Heart left ventricle (tissue), 16 donors: ENCODE measurements at regions not wholly inside any gene's neighbourhood (a gene's known extent, or its start where the extent isn't known, plus 50 kb on each side); places are given as distances from the start of the nearest gene placed in this dataset.
A peak's percentile ranks its signal among the peaks of the same experiment; 100 is the strongest.

Experiments
- ATAC-seq, 4 donors: fragments of 200-7000 bp; cut with Tn5 transposase; one replicate each; pipeline ENCODE4 v1.9.1; 2020 to 2022; ENCODE audit warnings: moderate library complexity in 4 of 4, mild to moderate bottlenecking in 3 of 4, moderate number of reproducible peaks in 1 of 4
- DNase-seq, 5 donors: peaks; one replicate each; pipeline ENCODE4 v3.0.0-alpha.2; 2020
- H3K27ac ChIP-seq, 12 donors: fragments of 200-600 bp; sonication (generic) in 4 of 12; one replicate each; pipeline versions ENCODE4 v1.5.0 to v1.8.0; 2016 to 2022; ENCODE audit warnings: mild to moderate bottlenecking in 2 of 12
- H3K27me3 ChIP-seq, 9 donors: fragments of 200-600 bp; sonication (generic) in 2 of 9; one replicate each; pipeline versions ENCODE4 v1.5.1 to v1.8.0; 2016 to 2022; ENCODE audit warnings: mild to moderate bottlenecking in 3 of 9
- H3K36me3 ChIP-seq, 9 donors: fragments of 200-600 bp; sonication (generic) in 2 of 9; one replicate each; pipeline versions ENCODE4 v1.5.0 to v1.8.0; 2018 to 2022; ENCODE audit warnings: mild to moderate bottlenecking in 2 of 9
- H3K4me1 ChIP-seq, 12 donors: fragments of 200-600 bp; sonication (generic) in 4 of 12; one replicate each; pipeline versions ENCODE4 v1.5.0 to v1.8.0; 2016 to 2022; ENCODE audit warnings: mild to moderate bottlenecking in 3 of 12
- H3K4me3 ChIP-seq, 12 donors: fragments of 200-600 bp; sonication (generic) in 4 of 12; one replicate each; pipeline versions ENCODE4 v1.5.0 to v1.8.0; 2017 to 2022; ENCODE audit warnings: mild to moderate bottlenecking in 9 of 12, moderate library complexity in 4 of 12
- H3K9me3 ChIP-seq, 12 donors: fragments of 200-600 bp; sonication (generic) in 4 of 12; one replicate each; pipeline versions ENCODE4 v1.5.0 to v1.8.0; 2016 to 2022; ENCODE audit warnings: mild to moderate bottlenecking in 1 of 12
- POLR2A ChIP-seq, 2 donors: fragments of 450-650 bp; IDR thresholded peaks; one replicate each; pipeline ENCODE4 v1.6.1; 2017; ENCODE audit warnings: antibody characterized with exemption in 2 of 2, mild to moderate bottlenecking in 2 of 2, moderate library complexity in 2 of 2
- WGBS, 4 donors: extraction: QIAGEN DNeasy Blood & Tissue Kit in 2 of 4; methylation state at CpG; one replicate each; pipeline versions ENCODE4 v1.1.5 to v1.1.7; 2013 to 2018; 5-methylcytosine and 5-hydroxymethylcytosine counted together
- intact Hi-C, 10 donors: fragments of 100-400 bp; cut with DNase I; formaldehyde crosslinking; loops; one replicate each; pipeline versions ENCODE4 v1.11.1 to v1.14.2; 2022
- TF ChIP-seq, protein P1 (sequence below), 12 donors: fragments of 200-600 bp; sonication (generic) in 4 of 12; IDR thresholded peaks; one replicate each; pipeline versions ENCODE4 v1.5.0 to v1.8.0; 2018 to 2022; ENCODE audit warnings: antibody characterized with exemption in 12 of 12, mild to moderate bottlenecking in 5 of 12
- donor health status: ischemic (EF 13 %, LVEDD 7.1; RV severe dilation, severe dysfunction).
- donor health status: healthy with polysubstance abuse.
- donor health status: DM: no; HTN: yes; CAD: no.
- donor health status: DM: no; HTN: no; CAD: no.
- donor health status: ischemic (EF 25% LVEDD 6.9; RV normal size, moderate dysfunction).
- donor health status: ischemic (EF 25% LVEDD 5.7; RV mildly dilated, moderate dysfunction).
- donor health status: healthy.
- donor health status: DM: yes; HTN: yes; CAD: no.
- donor health status: ischemic (EF 35%, LVEDD 5.7; RV mildly dilated, moderate dysfunction).
- donor health status: nonischemic (EF 11% LVEDD 7.7; RV severe dilation, severe dysfunction).
- donor health status: DM: yes; HTN: yes; CAD: no.
- donor health status: PGD.
- donor health status: ischemic (EF 29% LVEDD 5.4; RV normal size, mild dysfunction).
- donor health status: nonischemic (EF 23%, LVEDD 6.1; RV moderate dilation, normal function).

DNA sequence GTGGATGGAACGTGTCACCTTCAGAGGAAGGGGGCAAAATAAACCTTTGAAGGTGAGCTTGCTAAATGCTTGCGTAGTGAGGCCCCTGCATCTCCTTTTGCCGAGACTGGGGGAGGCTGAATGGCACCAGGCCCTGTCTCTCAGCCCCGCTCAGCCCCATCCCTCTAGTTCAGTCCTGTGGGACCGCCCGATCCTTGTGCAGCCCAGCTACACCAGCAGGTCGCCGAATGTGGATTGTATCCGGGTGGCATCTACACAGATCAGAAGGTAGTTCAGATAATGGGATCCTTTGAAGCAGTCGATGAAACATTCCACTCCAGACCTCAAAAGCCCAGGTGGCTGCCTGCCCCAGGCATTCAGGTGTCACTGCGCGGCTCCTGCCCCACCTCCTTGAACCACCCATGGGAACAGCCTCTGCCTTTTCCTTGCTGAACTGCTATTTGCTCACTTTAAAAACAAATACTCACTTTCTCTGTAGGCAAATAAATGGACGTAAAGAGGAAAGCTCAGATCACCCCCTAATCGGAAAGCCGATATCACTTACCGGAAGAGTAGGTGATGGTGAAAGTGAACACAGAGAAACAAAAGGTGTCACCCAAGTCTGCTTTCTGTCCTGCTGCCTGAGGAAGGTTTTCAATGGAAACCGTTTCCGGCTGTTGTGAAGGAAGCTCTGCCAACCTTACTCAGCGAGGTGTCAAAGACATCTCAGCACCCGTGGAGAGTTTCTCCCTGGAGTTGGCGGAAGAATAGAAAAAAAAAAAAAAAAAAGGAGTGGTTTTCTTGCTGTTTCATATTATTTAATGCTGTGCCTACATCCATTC lies 100.3 kb upstream of the NCOR2 start:
- Histone ChIP-seq H3K27me3 (no peaks in the 10 kb centered on the region), H3K27ac (no peak overlapping the region), H3K4me3 (no peak overlapping the region), H3K4me1 (peaks cover 0 to 29% (median 5%) of the 10 kb centered on the region in 12 donors), H3K9me3 (peaks cover 0 to 15% (median 9%) of the 10 kb centered on the region in 12 donors), H3K36me3 (no peaks in the 10 kb centered on the region)
- 64 to 74% (median 73%) methylated on average over 21 of the region's 21 CpGs for WGBS, 4 donors
- no peak for TF ChIP-seq POLR2A (IDR thresholded peaks at IDR 0.05)
- TF ChIP-seq, protein P1, sequence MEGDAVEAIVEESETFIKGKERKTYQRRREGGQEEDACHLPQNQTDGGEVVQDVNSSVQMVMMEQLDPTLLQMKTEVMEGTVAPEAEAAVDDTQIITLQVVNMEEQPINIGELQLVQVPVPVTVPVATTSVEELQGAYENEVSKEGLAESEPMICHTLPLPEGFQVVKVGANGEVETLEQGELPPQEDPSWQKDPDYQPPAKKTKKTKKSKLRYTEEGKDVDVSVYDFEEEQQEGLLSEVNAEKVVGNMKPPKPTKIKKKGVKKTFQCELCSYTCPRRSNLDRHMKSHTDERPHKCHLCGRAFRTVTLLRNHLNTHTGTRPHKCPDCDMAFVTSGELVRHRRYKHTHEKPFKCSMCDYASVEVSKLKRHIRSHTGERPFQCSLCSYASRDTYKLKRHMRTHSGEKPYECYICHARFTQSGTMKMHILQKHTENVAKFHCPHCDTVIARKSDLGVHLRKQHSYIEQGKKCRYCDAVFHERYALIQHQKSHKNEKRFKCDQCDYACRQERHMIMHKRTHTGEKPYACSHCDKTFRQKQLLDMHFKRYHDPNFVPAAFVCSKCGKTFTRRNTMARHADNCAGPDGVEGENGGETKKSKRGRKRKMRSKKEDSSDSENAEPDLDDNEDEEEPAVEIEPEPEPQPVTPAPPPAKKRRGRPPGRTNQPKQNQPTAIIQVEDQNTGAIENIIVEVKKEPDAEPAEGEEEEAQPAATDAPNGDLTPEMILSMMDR (IDR thresholded peaks at IDR 0.05) = no peak
- ATAC-seq = peak in 2 of 4 donors; percentile 21 to 53
- intact Hi-C loops = no loop called here
- DNase-seq = no peak

DNA sequence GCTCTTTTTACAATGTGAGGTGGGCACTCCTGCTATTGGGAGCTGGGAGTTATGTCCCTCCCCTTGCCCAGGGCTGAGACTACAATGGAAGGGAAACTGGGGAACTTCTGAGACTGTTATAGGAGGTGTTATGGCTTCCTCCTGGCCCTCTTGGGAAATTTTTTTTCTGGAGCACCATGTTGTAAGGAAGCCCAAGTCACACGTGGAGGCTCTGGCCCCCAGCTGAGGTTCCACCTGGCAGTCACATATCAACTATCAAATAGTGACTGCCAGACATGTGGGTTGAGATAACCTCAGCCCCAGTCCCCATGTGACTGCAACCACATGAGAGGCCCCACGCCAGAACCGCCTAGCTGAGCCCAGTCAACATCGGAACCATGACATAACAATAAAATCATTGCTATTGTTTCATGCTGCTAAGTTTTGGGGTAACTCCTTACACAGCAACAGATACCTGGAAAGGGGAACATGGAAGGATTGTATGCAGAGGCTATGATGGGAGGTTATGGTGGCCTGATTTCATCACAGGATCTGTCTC lies 99.4 kb upstream of the NCOR2 start:
- no peak overlapping the region for H3K27ac ChIP-seq
- H3K4me3 ChIP-seq = no peak overlapping the region
- TF ChIP-seq POLR2A (IDR thresholded peaks at IDR 0.05) = no peak
- TF ChIP-seq, protein P1 (IDR thresholded peaks at IDR 0.05) = no peak
- intact Hi-C loops = no loop called here
- ATAC-seq (no peak), DNase-seq (no peak)
- no peaks in the 10 kb centered on the region for H3K27me3 ChIP-seq
- H3K4me1 ChIP-seq = peaks cover 0 to 29% (median 5%) of the 10 kb centered on the region in 12 donors
- peaks cover 0 to 15% (median 9%) of the 10 kb centered on the region in 12 donors for H3K9me3 ChIP-seq
- 89 to 92% (median 90%) methylated on average over 4 of the region's 4 CpGs for WGBS, 4 donors
- H3K36me3 ChIP-seq = no peaks in the 10 kb centered on the region

DNA sequence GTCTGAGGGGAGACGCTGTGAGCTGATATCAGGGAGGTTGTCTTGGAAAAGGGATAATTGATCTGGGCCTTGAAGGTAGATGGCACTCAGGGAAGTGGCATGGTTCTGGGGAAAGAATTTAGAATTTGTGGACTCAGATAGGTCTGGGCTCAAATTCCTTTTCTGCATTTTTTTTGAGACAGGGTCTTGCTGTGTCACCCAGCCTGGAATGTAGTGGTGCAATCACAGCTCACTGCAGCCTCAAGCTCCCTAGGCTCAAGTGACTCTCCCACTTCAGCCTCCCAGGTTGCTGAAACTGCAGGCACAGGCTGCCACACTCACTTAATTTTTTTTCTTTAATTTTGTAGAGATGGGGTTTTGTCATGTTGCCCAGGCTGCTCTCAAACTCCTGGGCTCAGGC lies 98.1 kb upstream of the NCOR2 start:
- H3K27ac ChIP-seq = no peak overlapping the region
- intact Hi-C loops = no loop called here
- H3K4me1 ChIP-seq = peaks cover 0 to 29% (median 5%) of the 10 kb centered on the region in 12 donors
- no peak for TF ChIP-seq POLR2A (IDR thresholded peaks at IDR 0.05)
- TF ChIP-seq, protein P1 (IDR thresholded peaks at IDR 0.05) = no peak
- ATAC-seq (no peak), DNase-seq (no peak)
- no peak overlapping the region for H3K4me3 ChIP-seq
- 92 to 98% (median 96%) methylated on average over 1 of the region's 1 CpG for WGBS, 4 donors
- H3K27me3 ChIP-seq = no peaks in the 10 kb centered on the region
- peaks cover 0 to 15% (median 9%) of the 10 kb centered on the region in 12 donors for H3K9me3 ChIP-seq
- H3K36me3 ChIP-seq = no peaks in the 10 kb centered on the region

DNA sequence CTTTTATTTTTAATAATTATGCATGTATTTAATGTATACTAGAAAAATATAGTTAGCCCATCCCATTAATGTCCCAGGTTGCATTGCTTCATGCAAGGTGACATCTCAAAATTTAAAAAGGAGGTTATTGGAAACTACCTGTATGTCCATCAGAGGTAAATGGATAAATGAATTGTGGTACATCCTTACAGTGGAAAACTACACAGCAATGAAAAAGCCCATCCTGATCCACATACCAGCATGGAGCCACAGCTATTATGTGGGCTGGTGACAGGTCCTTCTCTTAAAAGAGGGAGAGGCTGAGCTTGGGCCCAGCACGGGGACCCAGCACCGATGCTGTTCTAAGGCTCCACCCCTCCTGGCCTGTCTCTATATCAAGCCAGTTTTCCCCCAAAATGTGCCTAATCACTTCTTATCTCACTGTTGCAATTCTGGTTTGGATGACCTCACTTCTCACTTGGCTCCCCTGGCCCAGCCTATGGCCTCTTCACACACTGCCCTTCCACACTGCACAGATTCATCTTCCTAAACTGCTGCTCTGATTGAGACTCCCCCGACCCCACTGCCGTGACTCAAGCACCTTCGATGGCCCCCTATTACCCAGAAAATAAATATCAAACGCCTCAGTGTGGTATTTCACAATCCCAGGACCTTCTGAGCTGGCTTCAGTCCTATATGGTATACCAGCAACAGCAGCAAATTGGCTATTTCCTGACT lies 97.1 kb upstream of the NCOR2 start:
- no peak for TF ChIP-seq POLR2A (IDR thresholded peaks at IDR 0.05)
- TF ChIP-seq, protein P1 (IDR thresholded peaks at IDR 0.05) = no peak
- H3K4me1 ChIP-seq = peaks cover 0 to 29% (median 5%) of the 10 kb centered on the region in 12 donors
- peaks cover 0 to 12% (median 7%) of the 10 kb centered on the region in 12 donors for H3K9me3 ChIP-seq
- no peaks in the 10 kb centered on the region for H3K27me3 ChIP-seq
- no peak for DNase-seq
- ATAC-seq = peak in 1 of 4 donors; percentile 26
- intact Hi-C loops = no loop called here
- H3K36me3 ChIP-seq = no peaks in the 10 kb centered on the region
- H3K4me3 ChIP-seq = no peak overlapping the region
- WGBS, 4 donors = 84 to 92% (median 86%) methylated on average over 6 of the region's 6 CpGs
- H3K27ac ChIP-seq = no peak overlapping the region
